ENCODE measurements at regions not wholly inside any gene's neighbourhood (a gene's known extent, or its start where the extent isn't known, plus 50 kb on each side); places are given as distances from the start of the nearest gene placed in this dataset.

- no peak for DNase-seq
Observed at GRCh38 chr1:238061967-238062613, 171.4 kb upstream of the ZP4 start.

GRCh38 chr1:238060061-238060460 is 169.3 kb upstream of the ZP4 start:
- DNase-seq: no peak

- peak in 1 of 2 experiments; percentile 1 for DNase-seq
Observed at GRCh38 chr1:238052496-238053266, 162.0 kb upstream of the ZP4 start.

- no peak for DNase-seq
Observed at GRCh38 chr1:238029126-238029525, 138.4 kb upstream of the ZP4 start.

- no peak for DNase-seq
Observed at GRCh38 chr1:238027366-238027765, 136.6 kb upstream of the ZP4 start.

- no peak for DNase-seq
Observed at GRCh38 chr1:238023137-238023536, 132.4 kb upstream of the ZP4 start.

- DNase-seq: no peak
Observed at GRCh38 chr1:238018214-238018613, 127.5 kb upstream of the ZP4 start.

GRCh38 chr1:238006779-238007178 is 116.1 kb upstream of the ZP4 start:
- DNase-seq: no peak

GRCh38 chr1:238005116-238005515 is 114.4 kb upstream of the ZP4 start:
- DNase-seq: no peak

GRCh38 chr1:238001818-238002217 is 111.1 kb upstream of the ZP4 start:
- no peak for DNase-seq

- no peak for DNase-seq
Observed at GRCh38 chr1:237999426-238000052, 108.8 kb upstream of the ZP4 start.

GRCh38 chr1:237998581-237998980 is 107.9 kb upstream of the ZP4 start:
- no peak for DNase-seq

- no peak for DNase-seq
Observed at GRCh38 chr1:237983496-237983895, 92.8 kb upstream of the ZP4 start.

GRCh38 chr1:237981223-237981622 is 90.5 kb upstream of the ZP4 start:
- DNase-seq: no peak

- no peak for DNase-seq
Observed at GRCh38 chr1:237976331-237976730, 85.6 kb upstream of the ZP4 start.

GRCh38 chr1:237975903-237976302 is 85.2 kb upstream of the ZP4 start:
- no peak for DNase-seq

GRCh38 chr1:237975376-237975775 is 84.7 kb upstream of the ZP4 start:
- no peak for DNase-seq

- no peak for DNase-seq
Observed at GRCh38 chr1:237972186-237972585, 81.5 kb upstream of the ZP4 start.

GRCh38 chr1:237962985-237963384 is 72.3 kb upstream of the ZP4 start:
- DNase-seq: no peak

- no peak for DNase-seq
Observed at GRCh38 chr1:237961754-237962153, 71.0 kb upstream of the ZP4 start.

GRCh38 chr1:237959838-237960237 is 69.1 kb upstream of the ZP4 start:
- no peak for DNase-seq

- no peak for DNase-seq
Observed at GRCh38 chr1:237953238-237953637, 62.5 kb upstream of the ZP4 start.
